ENCODE measurements at regions not wholly inside any gene's neighbourhood (a gene's known extent, or its start where the extent isn't known, plus 50 kb on each side); places are given as distances from the start of the nearest gene placed in this dataset.

GRCh38 chr4:140300271-140300970, 73.0 kb upstream of the SCOC start:
- TF ChIP-seq CTCF (IDR thresholded peaks at IDR 0.05) (no peak), REST (IDR thresholded peaks at IDR 0.05; ENCODE audit: insufficient read depth in 1 of 2, low read depth in 2 of 2, low read length in 1 of 2) (no peak), TCF7L2 (IDR thresholded peaks at IDR 0.05; ENCODE audit: low read depth, low read length) (no peak)
